ENCODE measurements at regions not wholly inside any gene's neighbourhood (a gene's known extent, or its start where the extent isn't known, plus 50 kb on each side); places are given as distances from the start of the nearest gene placed in this dataset.
"Not testable (repeated sequence)": the region's sequence is repeated elsewhere in the genome, so short reads cannot be mapped to it uniquely, and the experiment has no call there.

- TF ChIP-seq EZH2phosphoT487 (IDR thresholded peaks at IDR 0.05; ENCODE audit: insufficient read depth, low read depth); EZH2 (IDR thresholded peaks at IDR 0.05; ENCODE audit: insufficient read depth, poor library complexity, severe bottlenecking): not testable (repeated sequence)
These were observed 307.3 kb upstream of the ZNF337 start for GRCh38 chr20:26003959-26004358.

Measured in GM23248 (cell line).